VCaP (cell line): ENCODE measurements at regions not wholly inside any gene's neighbourhood (a gene's known extent, or its start where the extent isn't known, plus 50 kb on each side); places are given as distances from the start of the nearest gene placed in this dataset.

ENCODE experiments used
- H3K27ac ChIP-seq: fragments of 450-650 bp; 2 replicates; pipeline ENCODE4 v1.5.1; 2017
- TF ChIP-seq, protein P1 (sequence below): fragments of 450-650 bp; conservative IDR thresholded peaks from 2 replicates; pipeline ENCODE4 v1.5.1; 2017; ENCODE audit warnings: mild to moderate bottlenecking, moderate library complexity

DNA sequence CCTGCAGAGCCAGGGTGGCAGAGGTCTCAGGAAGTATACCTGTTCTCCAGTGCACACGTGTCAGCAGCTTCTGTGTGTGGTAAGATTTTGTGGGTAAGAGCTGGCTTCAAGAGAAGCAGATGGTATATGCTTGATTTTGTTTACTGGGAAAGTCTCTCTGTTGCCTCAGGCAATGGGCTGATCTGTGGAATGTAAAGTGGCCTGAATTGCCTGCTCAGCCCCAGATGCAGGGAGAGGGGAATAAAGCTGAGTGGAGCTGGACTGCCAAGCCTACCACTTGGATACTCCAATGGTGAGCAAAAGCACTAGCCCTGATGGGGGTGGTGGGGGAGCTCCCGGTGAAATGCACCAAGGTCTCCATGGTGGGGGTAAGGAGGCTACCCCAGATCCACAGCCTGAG lies 156.1 kb downstream of the WDR11 start:
- no peak overlapping the region for H3K27ac ChIP-seq
- TF ChIP-seq, protein P1, sequence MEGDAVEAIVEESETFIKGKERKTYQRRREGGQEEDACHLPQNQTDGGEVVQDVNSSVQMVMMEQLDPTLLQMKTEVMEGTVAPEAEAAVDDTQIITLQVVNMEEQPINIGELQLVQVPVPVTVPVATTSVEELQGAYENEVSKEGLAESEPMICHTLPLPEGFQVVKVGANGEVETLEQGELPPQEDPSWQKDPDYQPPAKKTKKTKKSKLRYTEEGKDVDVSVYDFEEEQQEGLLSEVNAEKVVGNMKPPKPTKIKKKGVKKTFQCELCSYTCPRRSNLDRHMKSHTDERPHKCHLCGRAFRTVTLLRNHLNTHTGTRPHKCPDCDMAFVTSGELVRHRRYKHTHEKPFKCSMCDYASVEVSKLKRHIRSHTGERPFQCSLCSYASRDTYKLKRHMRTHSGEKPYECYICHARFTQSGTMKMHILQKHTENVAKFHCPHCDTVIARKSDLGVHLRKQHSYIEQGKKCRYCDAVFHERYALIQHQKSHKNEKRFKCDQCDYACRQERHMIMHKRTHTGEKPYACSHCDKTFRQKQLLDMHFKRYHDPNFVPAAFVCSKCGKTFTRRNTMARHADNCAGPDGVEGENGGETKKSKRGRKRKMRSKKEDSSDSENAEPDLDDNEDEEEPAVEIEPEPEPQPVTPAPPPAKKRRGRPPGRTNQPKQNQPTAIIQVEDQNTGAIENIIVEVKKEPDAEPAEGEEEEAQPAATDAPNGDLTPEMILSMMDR, result no peak

DNA sequence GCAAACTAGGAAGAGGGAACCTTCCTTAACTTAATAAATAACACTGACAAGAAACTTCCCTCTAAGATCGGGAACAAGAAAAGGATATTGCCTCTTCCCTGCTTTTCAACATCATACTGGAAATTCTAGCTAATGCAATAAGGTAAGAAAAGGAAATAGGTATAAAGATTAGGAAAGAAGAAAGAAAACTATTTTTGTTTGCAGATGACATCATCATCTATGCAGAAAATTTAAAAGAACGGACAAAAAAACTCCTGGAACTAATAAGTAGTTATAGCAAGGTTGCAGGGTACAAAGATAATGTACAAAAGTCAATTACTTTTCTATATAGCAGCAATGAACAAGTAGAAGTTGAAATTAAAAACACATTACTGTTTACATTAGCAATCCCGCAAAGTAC lies 164.8 kb downstream of the WDR11 start:
- no peak overlapping the region for H3K27ac ChIP-seq
- TF ChIP-seq, protein P1, result no peak

DNA sequence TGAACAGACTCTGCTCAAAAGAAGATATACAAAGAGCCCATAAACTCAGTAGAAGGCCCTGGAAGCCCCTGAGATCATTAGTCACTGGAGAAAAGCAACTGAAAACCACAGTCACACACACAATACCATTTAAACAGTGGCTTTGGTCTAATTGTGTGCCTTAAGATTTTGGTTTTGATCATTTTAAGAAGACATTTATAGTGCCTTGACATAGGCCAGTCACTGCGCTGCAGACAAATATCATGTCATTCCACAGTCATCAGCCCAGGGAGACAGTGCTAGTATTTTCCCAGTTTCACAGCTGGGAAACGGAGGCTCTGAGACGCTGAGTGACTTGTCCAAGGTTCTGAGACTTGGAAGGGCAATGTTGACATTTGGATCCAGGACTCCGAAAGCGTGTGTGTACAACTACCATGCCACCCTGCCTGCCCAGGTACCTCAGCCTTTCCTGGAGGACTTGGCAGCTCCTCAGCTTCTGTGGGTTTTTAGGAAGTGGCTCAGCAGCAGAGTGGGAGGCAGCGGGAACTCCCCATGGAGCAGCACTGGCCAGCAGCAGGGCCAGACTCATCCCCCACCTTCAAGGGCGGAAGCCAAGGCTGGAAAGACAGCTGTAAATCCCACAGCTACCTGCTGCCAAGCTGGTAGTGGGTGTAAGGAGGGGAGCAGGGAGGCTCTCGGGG lies 173.9 kb downstream of the WDR11 start:
- TF ChIP-seq, protein P1, result no peak

DNA sequence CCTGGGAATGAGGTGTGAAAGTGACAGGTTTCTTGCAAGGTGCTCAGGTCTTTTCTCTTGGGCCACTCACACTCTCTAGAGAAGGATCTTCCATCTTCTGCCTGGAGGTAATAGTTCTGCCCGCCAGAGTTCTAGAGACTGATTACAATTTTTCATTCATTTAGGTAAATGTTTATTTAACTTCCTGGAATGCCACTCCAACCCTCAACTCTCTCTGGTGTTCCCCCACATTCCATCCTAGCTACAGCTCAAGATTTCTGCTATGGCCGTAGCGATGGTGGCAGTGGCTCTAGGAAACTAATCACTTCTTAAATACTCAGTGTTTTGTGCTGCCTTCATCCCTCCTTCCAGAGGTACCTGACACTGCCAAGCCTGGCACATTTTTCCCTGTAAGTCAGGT lies 174.6 kb downstream of the WDR11 start:
- no peak overlapping the region for H3K27ac ChIP-seq
- TF ChIP-seq, protein P1, result no peak

More for the DNA sequence above, 173.9 kb downstream of the WDR11 start:
- H3K27ac ChIP-seq, result no peak overlapping the region

DNA sequence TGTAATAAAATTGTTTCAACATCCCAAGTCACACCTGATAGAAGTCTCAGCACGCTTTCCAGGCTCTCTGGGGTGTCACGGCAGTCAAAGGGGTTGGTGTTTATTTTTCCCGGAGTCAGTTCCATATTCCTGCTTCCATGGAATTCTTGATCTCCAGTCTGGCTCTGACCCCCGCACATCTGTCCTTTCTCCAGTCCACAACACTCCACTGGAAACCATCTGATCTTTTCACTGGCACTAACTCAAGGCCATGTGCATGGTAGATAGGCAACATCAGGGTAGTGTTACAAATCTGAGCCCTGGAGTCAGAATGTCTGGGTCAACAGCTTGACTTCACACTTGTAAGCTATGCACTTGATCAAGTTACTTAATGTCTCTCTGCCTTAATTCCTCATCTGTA lies 176.2 kb downstream of the WDR11 start:
- no peak overlapping the region for H3K27ac ChIP-seq
- TF ChIP-seq, protein P1, result no peak

DNA sequence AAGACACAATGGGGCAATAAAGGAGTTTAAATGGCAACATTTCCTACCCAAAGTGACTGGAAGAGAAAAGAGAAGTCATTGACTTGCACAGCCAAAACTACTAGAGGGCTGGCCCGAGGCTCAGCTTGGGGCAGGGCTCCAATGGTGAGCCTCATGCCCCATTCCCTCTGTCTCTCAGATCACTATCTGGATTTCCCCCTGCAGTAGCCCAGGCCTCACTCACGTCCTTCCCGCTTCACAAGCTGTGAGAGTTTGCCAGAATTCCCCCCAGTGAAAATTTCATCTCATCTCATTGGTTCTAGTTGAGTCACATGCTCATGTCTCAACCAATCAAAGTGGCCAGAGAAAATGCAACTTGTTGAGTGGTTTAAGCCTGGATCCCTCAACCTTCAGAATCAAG lies 181.3 kb downstream of the WDR11 start:
- H3K27ac ChIP-seq, result no peak overlapping the region
- TF ChIP-seq, protein P1, result no peak

DNA sequence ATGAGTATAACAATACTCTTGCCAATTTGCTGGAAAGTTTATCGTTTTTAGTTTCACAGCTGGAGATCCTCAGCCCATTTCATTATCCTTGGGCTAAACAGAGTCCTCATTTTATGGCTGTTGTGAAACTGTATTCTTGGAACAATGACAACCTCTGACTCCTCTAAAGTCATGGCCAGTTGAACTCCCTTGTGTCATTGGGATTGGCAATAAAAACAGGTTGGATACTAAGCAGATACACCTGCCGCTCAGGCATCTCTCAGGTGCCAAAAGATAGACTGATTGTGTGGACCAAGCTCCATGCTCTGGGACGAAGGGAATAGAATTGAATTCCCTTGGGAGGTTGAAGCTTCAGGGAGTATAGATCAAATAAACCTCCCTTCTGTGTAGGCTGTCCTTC lies 182.2 kb downstream of the WDR11 start:
- no peak overlapping the region for H3K27ac ChIP-seq
- TF ChIP-seq, protein P1, result no peak
